SU-DHL-6 (cell line): ENCODE measurements at regions not wholly inside any gene's neighbourhood (a gene's known extent, or its start where the extent isn't known, plus 50 kb on each side); places are given as distances from the start of the nearest gene placed in this dataset.

ENCODE experiments used
- H2AFZ ChIP-seq: fragments of 200-600 bp; sonication (generic); 2 replicates; pipeline ENCODE4 v1.6.1; 2014; ENCODE audit warnings: low read depth, mild to moderate bottlenecking, moderate library complexity, mixed read lengths, antibody characterized with exemption, low read length; ENCODE audit not compliant: severe bottlenecking
- H3F3A ChIP-seq: fragments of 200-600 bp; shearing (Covaris generic); 2 replicates; pipeline ENCODE4 v1.6.0; 2016; ENCODE audit warnings: antibody characterized with exemption, mild to moderate bottlenecking; ENCODE audit not compliant: insufficient read depth
- H3K27ac ChIP-seq: fragments of 200-600 bp; sonication (generic); 2 replicates; pipeline ENCODE4 v1.5.1; 2016; ENCODE audit warnings: low read depth, mild to moderate bottlenecking, low read length, moderate library complexity, mixed read lengths
- H3K27me3 ChIP-seq: fragments of 200-600 bp; sonication (generic), shearing (Covaris generic); 2 replicates; pipeline ENCODE4 v1.6.0; 2014; ENCODE audit warnings: mild to moderate bottlenecking, low read length
- H3K36me3 ChIP-seq: fragments of 200-600 bp; sonication (generic); 2 replicates; pipeline ENCODE4 v1.6.1; 2014; ENCODE audit warnings: mild to moderate bottlenecking, low read length, mixed read lengths
- H3K4me2 ChIP-seq: fragments of 300-600, 200-600 bp; shearing (Covaris generic), sonication (generic); 2 replicates; pipeline ENCODE4 v1.6.0; 2014; ENCODE audit warnings: low read length, low read depth, mild to moderate bottlenecking; ENCODE audit not compliant: poor library complexity, severe bottlenecking
- H3K4me3 ChIP-seq: fragments of 200-600 bp; sonication (generic); 2 replicates; pipeline ENCODE4 v1.5.1; 2014; ENCODE audit warnings: antibody characterized with exemption, low read length, mild to moderate bottlenecking, mixed read lengths; ENCODE audit not compliant: insufficient read depth, poor library complexity, severe bottlenecking
- H3K79me2 ChIP-seq: fragments of 200-600 bp; sonication (generic); 2 replicates; pipeline ENCODE4 v1.6.1; 2014; ENCODE audit warnings: mild to moderate bottlenecking, low read length, moderate library complexity; ENCODE audit not compliant: insufficient read depth
- H3K9ac ChIP-seq: fragments of 200-600 bp; sonication (generic); 2 replicates; pipeline ENCODE4 v1.7.0; 2014; ENCODE audit warnings: mild to moderate bottlenecking, low read length
- H3K9me2 ChIP-seq: fragments of 200-600 bp; sonication (generic); replicated peaks from 2 replicates; pipeline ENCODE4 v1.6.1; 2014; ENCODE audit warnings: low read length; ENCODE audit not compliant: insufficient read depth
- H3K9me3 ChIP-seq: fragments of 200-600 bp; sonication (generic); 2 replicates; pipeline ENCODE4 v1.6.1; 2014; ENCODE audit warnings: low read length, mixed read lengths; ENCODE audit not compliant: insufficient read depth
- H4K20me1 ChIP-seq: fragments of 200-600 bp; sonication (generic); 2 replicates; pipeline ENCODE4 v1.6.1; 2014; ENCODE audit warnings: low read depth, mild to moderate bottlenecking, antibody characterized with exemption, low read length, moderate library complexity, mixed read lengths
- EZH2phosphoT487 ChIP-seq: fragments of 200-600 bp; sonication (generic), shearing (Covaris generic); conservative IDR thresholded peaks from 2 replicates; pipeline ENCODE4 v1.6.1; 2018; ENCODE audit warnings: mild to moderate bottlenecking, antibody characterized with exemption, low read length, moderate library complexity, mixed read lengths
- TF ChIP-seq, protein P1 (sequence below): fragments of 200-600 bp; sonication (generic); IDR thresholded peaks from one replicate; pipeline ENCODE4 v1.5.1; 2017; ENCODE audit warnings: antibody characterized with exemption, mild to moderate bottlenecking, low read length, moderate library complexity; ENCODE audit not compliant: insufficient read depth, poor library complexity, severe bottlenecking

DNA sequence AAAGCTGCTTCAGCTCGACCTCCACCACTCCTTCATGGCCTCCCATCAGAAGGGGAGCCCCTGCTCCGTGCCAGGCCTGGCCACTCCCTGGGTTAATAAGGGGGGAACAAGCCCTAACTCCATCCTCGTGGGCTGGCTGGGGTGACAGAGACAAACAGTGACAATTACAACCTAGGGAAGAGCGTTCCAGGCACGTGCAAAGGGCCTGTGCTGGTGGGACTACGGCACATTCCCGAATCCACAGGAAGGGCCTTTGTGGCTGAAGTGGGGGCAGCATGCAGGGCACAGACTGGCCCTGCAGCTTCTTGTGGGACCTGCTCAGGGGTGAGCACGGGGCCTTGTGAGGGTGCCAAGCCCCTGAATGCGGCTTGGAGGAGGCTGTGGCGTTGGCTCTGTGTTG is 157.4 kb downstream of the C9orf50 start:
- no peak overlapping the region for H3K4me2 ChIP-seq
- H3K4me3 ChIP-seq, result no peak overlapping the region
- TF ChIP-seq, protein P1, sequence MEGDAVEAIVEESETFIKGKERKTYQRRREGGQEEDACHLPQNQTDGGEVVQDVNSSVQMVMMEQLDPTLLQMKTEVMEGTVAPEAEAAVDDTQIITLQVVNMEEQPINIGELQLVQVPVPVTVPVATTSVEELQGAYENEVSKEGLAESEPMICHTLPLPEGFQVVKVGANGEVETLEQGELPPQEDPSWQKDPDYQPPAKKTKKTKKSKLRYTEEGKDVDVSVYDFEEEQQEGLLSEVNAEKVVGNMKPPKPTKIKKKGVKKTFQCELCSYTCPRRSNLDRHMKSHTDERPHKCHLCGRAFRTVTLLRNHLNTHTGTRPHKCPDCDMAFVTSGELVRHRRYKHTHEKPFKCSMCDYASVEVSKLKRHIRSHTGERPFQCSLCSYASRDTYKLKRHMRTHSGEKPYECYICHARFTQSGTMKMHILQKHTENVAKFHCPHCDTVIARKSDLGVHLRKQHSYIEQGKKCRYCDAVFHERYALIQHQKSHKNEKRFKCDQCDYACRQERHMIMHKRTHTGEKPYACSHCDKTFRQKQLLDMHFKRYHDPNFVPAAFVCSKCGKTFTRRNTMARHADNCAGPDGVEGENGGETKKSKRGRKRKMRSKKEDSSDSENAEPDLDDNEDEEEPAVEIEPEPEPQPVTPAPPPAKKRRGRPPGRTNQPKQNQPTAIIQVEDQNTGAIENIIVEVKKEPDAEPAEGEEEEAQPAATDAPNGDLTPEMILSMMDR, result no peak
- TF ChIP-seq EZH2phosphoT487, result no peak
- H2AFZ ChIP-seq, result no peak overlapping the region
- H3K27ac ChIP-seq, result no peak overlapping the region
- no peaks in the 10 kb centered on the region for H3K9me2 ChIP-seq
- H3K9me3 ChIP-seq, result no peaks in the 10 kb centered on the region
- H3K27me3 ChIP-seq, result no peaks in the 10 kb centered on the region
- no peaks in the 10 kb centered on the region for H3K36me3 ChIP-seq
- H3F3A ChIP-seq, result no peaks in the 10 kb centered on the region
- no peaks in the 10 kb centered on the region for H3K79me2 ChIP-seq
- H4K20me1 ChIP-seq, result no peaks in the 10 kb centered on the region
- no peak overlapping the region for H3K9ac ChIP-seq

DNA sequence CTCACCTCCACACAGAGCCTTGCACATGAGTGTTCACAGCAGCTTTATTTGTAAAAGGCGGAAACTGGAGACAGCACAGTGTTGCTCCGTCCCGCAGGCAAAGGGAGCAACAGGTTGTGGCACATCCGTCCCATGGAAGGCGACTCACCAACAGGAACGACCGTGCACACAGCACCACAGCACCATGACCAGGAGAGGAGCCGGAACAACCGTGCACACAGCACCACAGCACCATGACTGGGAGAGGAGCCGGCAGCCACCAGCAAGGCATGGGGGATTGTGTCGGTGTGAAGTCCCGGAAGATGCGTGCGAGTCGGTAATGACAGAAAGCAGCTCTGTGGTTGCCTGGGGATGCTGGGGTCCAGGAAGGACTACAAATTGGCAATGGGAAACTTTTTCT is 158.5 kb downstream of the C9orf50 start:
- H3K9me3 ChIP-seq, result no peaks in the 10 kb centered on the region
- no peaks in the 10 kb centered on the region for H3K9me2 ChIP-seq
- no peaks in the 10 kb centered on the region for H3F3A ChIP-seq
- no peak overlapping the region for H3K4me3 ChIP-seq
- no peak overlapping the region for H3K27ac ChIP-seq
- TF ChIP-seq, protein P1, result no peak
- no peak for TF ChIP-seq EZH2phosphoT487
- H2AFZ ChIP-seq, result no peak overlapping the region
- H3K9ac ChIP-seq, result no peak overlapping the region
- no peaks in the 10 kb centered on the region for H3K27me3 ChIP-seq
- H4K20me1 ChIP-seq, result no peaks in the 10 kb centered on the region
- H3K4me2 ChIP-seq, result no peak overlapping the region
- H3K79me2 ChIP-seq, result no peaks in the 10 kb centered on the region
- no peaks in the 10 kb centered on the region for H3K36me3 ChIP-seq

DNA sequence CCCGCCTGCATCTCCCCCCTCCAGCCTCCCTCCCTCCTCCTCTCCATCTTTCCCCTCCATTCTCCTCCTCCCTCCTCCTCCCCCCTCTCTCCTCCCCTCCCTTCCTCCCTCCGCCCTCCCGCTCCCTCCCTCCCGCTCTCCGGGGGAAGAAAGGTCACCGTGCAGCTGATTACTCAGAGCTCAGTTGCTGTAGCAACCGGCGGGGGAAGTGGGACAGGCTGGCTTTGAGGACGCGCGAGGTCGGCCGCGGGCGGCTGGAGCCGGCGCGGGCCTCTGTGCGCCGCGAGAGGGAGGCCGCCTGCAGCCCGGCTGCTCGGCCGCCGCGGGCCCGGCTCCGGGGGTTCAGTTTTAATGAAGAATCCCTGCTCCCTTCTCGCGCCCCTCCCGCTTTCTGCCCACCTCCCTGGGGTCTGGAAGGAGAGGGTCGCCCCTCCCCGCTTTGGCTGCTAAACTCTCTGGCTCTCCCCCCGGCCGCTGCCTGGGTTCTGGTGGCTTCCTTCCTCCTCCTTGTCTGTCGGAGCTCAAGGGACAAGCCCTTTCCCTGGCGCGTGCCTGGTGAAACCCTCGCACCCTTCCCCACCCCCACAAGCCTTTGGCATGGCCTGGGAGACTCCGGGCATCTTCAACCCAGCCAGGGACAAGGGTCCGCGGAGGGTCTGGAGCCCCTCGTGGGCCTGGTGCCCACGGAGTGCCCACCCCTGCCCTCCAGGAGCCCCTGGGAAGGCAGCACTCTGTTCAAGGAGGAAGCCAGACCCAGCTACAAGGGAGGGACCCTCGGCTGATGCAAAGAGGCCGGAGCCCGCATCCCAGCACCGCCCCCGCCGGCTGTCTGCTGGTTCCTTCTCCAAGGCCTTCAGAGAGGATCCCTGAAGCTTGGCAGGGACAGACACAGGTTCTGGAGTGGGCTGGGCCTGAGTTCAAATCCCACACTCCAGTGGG is 160.3 kb downstream of the C9orf50 start:
- no peaks in the 10 kb centered on the region for H3K9me2 ChIP-seq
- no peak overlapping the region for H3K9ac ChIP-seq
- no peak overlapping the region for H3K4me2 ChIP-seq
- no peaks in the 10 kb centered on the region for H3K36me3 ChIP-seq
- no peak overlapping the region for H3K4me3 ChIP-seq
- no peaks in the 10 kb centered on the region for H4K20me1 ChIP-seq
- no peak for TF ChIP-seq EZH2phosphoT487
- TF ChIP-seq, protein P1, result no peak
- no peak overlapping the region for H3K27ac ChIP-seq
- no peaks in the 10 kb centered on the region for H3K79me2 ChIP-seq
- no peaks in the 10 kb centered on the region for H3K27me3 ChIP-seq
- no peaks in the 10 kb centered on the region for H3K9me3 ChIP-seq
- no peak overlapping the region for H2AFZ ChIP-seq
- H3F3A ChIP-seq, result no peaks in the 10 kb centered on the region
